ENCODE measurements at regions not wholly inside any gene's neighbourhood (a gene's known extent, or its start where the extent isn't known, plus 50 kb on each side); places are given as distances from the start of the nearest gene placed in this dataset.
A peak's percentile ranks its signal among the peaks of the same experiment; 100 is the strongest.

- no peak overlapping the region for H3K4me3 ChIP-seq (ENCODE audit: insufficient read depth, low read length)
- no peak overlapping the region for H3K4me2 ChIP-seq (ENCODE audit: insufficient read depth, low read length)
- H3K9me3 ChIP-seq (ENCODE audit: low read depth, low read length): no peaks in the 10 kb centered on the region
- no peaks in the 10 kb centered on the region for H4K20me1 ChIP-seq (ENCODE audit: insufficient read depth, low read length)
- no peaks in the 10 kb centered on the region for H3K79me2 ChIP-seq (ENCODE audit: insufficient read depth, low read length)
- H2AFZ ChIP-seq (ENCODE audit: low read length): no peak overlapping the region
- H3K27me3 ChIP-seq (ENCODE audit: insufficient read depth, low read length): no peaks in the 10 kb centered on the region
- no peaks in the 10 kb centered on the region for H3K36me3 ChIP-seq (ENCODE audit: insufficient read depth, low read length)
- DNase-seq (ENCODE audit: insufficient read length, low spot score, missing footprints): no peak
- no peak overlapping the region for H3K27ac ChIP-seq (ENCODE audit: low read depth, low read length)
- TF ChIP-seq, protein P1, sequence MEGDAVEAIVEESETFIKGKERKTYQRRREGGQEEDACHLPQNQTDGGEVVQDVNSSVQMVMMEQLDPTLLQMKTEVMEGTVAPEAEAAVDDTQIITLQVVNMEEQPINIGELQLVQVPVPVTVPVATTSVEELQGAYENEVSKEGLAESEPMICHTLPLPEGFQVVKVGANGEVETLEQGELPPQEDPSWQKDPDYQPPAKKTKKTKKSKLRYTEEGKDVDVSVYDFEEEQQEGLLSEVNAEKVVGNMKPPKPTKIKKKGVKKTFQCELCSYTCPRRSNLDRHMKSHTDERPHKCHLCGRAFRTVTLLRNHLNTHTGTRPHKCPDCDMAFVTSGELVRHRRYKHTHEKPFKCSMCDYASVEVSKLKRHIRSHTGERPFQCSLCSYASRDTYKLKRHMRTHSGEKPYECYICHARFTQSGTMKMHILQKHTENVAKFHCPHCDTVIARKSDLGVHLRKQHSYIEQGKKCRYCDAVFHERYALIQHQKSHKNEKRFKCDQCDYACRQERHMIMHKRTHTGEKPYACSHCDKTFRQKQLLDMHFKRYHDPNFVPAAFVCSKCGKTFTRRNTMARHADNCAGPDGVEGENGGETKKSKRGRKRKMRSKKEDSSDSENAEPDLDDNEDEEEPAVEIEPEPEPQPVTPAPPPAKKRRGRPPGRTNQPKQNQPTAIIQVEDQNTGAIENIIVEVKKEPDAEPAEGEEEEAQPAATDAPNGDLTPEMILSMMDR (IDR thresholded peaks at IDR 0.05; ENCODE audit: extremely low read depth, low read depth, low read length): no peak
- H3K4me1 ChIP-seq (ENCODE audit: insufficient read depth, low read length): no peaks in the 10 kb centered on the region
These were observed 156.1 kb upstream of the SRD5A2 start for GRCh38 chr2:31736695-31737454.

- TF ChIP-seq, protein P1 (IDR thresholded peaks at IDR 0.05; ENCODE audit: extremely low read depth, low read depth, low read length): no peak
- Histone ChIP-seq H4K20me1 (ENCODE audit: insufficient read depth, low read length) (no peaks in the 10 kb centered on the region), H3K4me3 (ENCODE audit: insufficient read depth, low read length) (no peak overlapping the region), H3K4me2 (ENCODE audit: insufficient read depth, low read length) (no peak overlapping the region), H3K9me3 (ENCODE audit: low read depth, low read length) (no peaks in the 10 kb centered on the region), H3K27ac (ENCODE audit: low read depth, low read length) (no peak overlapping the region), H3K4me1 (ENCODE audit: insufficient read depth, low read length) (no peaks in the 10 kb centered on the region), H3K79me2 (ENCODE audit: insufficient read depth, low read length) (no peaks in the 10 kb centered on the region), H3K27me3 (ENCODE audit: insufficient read depth, low read length) (no peaks in the 10 kb centered on the region), H3K36me3 (ENCODE audit: insufficient read depth, low read length) (no peaks in the 10 kb centered on the region), H2AFZ (ENCODE audit: low read length) (no peak overlapping the region)
- DNase-seq (ENCODE audit: insufficient read length, low spot score, missing footprints): no peak
These were observed 155.0 kb upstream of the SRD5A2 start for GRCh38 chr2:31735716-31736115.

- H3K4me2 ChIP-seq (ENCODE audit: insufficient read depth, low read length): peak overlapping the region; percentile 15
- H3K27me3 ChIP-seq (ENCODE audit: insufficient read depth, low read length): no peaks in the 10 kb centered on the region
- DNase-seq (ENCODE audit: insufficient read length, low spot score, missing footprints): peak; percentile 8
- no peaks in the 10 kb centered on the region for H4K20me1 ChIP-seq (ENCODE audit: insufficient read depth, low read length)
- TF ChIP-seq, protein P1 (IDR thresholded peaks at IDR 0.05; ENCODE audit: extremely low read depth, low read depth, low read length): peak; percentile 66
- H3K4me3 ChIP-seq (ENCODE audit: insufficient read depth, low read length): no peak overlapping the region
- no peaks in the 10 kb centered on the region for H3K79me2 ChIP-seq (ENCODE audit: insufficient read depth, low read length)
- H3K36me3 ChIP-seq (ENCODE audit: insufficient read depth, low read length): no peaks in the 10 kb centered on the region
- no peak overlapping the region for H3K27ac ChIP-seq (ENCODE audit: low read depth, low read length)
- H2AFZ ChIP-seq (ENCODE audit: low read length): peak overlapping the region; percentile 62
- H3K4me1 ChIP-seq (ENCODE audit: insufficient read depth, low read length): no peaks in the 10 kb centered on the region
- H3K9me3 ChIP-seq (ENCODE audit: low read depth, low read length): no peaks in the 10 kb centered on the region
These were observed 148.8 kb upstream of the SRD5A2 start for GRCh38 chr2:31729442-31730092.

DNA sequence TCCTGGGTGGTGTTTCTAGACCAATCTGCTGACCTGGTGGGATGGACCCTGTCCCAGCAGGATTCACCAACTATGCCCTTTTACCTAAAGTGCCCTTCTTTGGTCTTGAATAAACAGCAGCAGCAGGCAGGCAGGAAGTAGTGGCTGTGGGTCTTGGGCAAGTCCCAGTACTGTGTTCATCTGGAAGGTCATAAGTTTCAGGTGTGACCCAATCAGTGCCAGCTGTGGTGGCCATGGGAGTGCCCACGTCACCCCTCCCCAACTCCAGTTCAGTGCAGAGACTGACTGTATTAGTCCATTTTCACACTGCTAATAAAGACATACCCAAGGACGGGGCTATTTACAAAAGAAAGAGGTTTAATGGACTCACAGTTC, 148.3 kb upstream of the SRD5A2 start:
- Histone ChIP-seq H4K20me1 (ENCODE audit: insufficient read depth, low read length) (no peaks in the 10 kb centered on the region), H3K4me1 (ENCODE audit: insufficient read depth, low read length) (no peaks in the 10 kb centered on the region), H3K79me2 (ENCODE audit: insufficient read depth, low read length) (no peaks in the 10 kb centered on the region), H3K27me3 (ENCODE audit: insufficient read depth, low read length) (no peaks in the 10 kb centered on the region), H3K36me3 (ENCODE audit: insufficient read depth, low read length) (no peaks in the 10 kb centered on the region), H3K27ac (ENCODE audit: low read depth, low read length) (no peak overlapping the region), H3K4me2 (ENCODE audit: insufficient read depth, low read length) (no peak overlapping the region), H2AFZ (ENCODE audit: low read length) (no peak overlapping the region), H3K4me3 (ENCODE audit: insufficient read depth, low read length) (no peak overlapping the region), H3K9me3 (ENCODE audit: low read depth, low read length) (no peaks in the 10 kb centered on the region)
- TF ChIP-seq, protein P1 (IDR thresholded peaks at IDR 0.05; ENCODE audit: extremely low read depth, low read depth, low read length): no peak
- no peak for DNase-seq (ENCODE audit: insufficient read length, low spot score, missing footprints)

Data from osteoblast (primary cell).